ENCODE measurements at regions not wholly inside any gene's neighbourhood (a gene's known extent, or its start where the extent isn't known, plus 50 kb on each side); places are given as distances from the start of the nearest gene placed in this dataset.

- FAIRE-seq (no peak), DNase-seq (ENCODE audit: low read depth in 1 of 2, low spot score in 2 of 2) (no peak)
- Histone ChIP-seq H3K4me1 (replicated peaks in 1 of 4; ENCODE audit: control insufficient read depth in 3 of 4, insufficient read depth in 4 of 4, low read length in 3 of 4) (no peaks in the 10 kb centered on the region), H3K18ac (ENCODE audit: extremely low read depth, low read length) (no peak overlapping the region), H4K20me1 (replicated peaks in 1 of 2; ENCODE audit: control insufficient read depth in 1 of 2, insufficient read depth in 2 of 2, low read length in 2 of 2) (no peaks in the 10 kb centered on the region), H4K8ac (ENCODE audit: extremely low read depth, insufficient read depth, low read length) (no peak overlapping the region), H2BK15ac (ENCODE audit: low read length) (no peak overlapping the region), H3K79me2 (ENCODE audit: control insufficient read depth in 1 of 2, insufficient read depth in 2 of 2, low read length in 2 of 2) (no peaks in the 10 kb centered on the region), H3K56ac (replicated peaks; ENCODE audit: insufficient read length, low read depth, low read length) (no peak overlapping the region), H3K36me3 (ENCODE audit: control insufficient read depth in 2 of 4, insufficient read depth in 4 of 4, low read length in 3 of 4) (no peaks in the 10 kb centered on the region), H2BK12ac (ENCODE audit: low read depth, low read length) (no peak overlapping the region), H3K14ac (ENCODE audit: insufficient read length) (no peak overlapping the region), H2AK5ac (ENCODE audit: low read depth, low read length) (no peak overlapping the region), H3K9ac (replicated peaks in 1 of 4; ENCODE audit: extremely low read depth in 1 of 4, low read depth in 3 of 4, low read length in 3 of 4) (no peak overlapping the region), H3K27ac (ENCODE audit: low read depth, low read length) (no peak overlapping the region), H3K4me2 (ENCODE audit: insufficient read depth in 1 of 2, low read depth in 2 of 2, low read length in 2 of 2) (no peak overlapping the region), H3K79me1 (ENCODE audit: low read depth, low read length) (no peaks in the 10 kb centered on the region), H2AFZ (ENCODE audit: low read length) (no peak overlapping the region), H3K23ac (ENCODE audit: insufficient read length) (no peak overlapping the region), H4K5ac (ENCODE audit: insufficient read length, low read depth, low read length) (no peak overlapping the region), H3K27me3 (replicated peaks in 1 of 4; ENCODE audit: control insufficient read depth in 3 of 4, extremely low read depth in 1 of 4, insufficient read depth in 3 of 4, low read length in 3 of 4) (no peaks in the 10 kb centered on the region), H2BK120ac (replicated peaks; ENCODE audit: low read depth, low read length) (no peak overlapping the region), H3K23me2 (ENCODE audit: low read depth, low read length) (no peaks in the 10 kb centered on the region), H4K91ac (replicated peaks; ENCODE audit: insufficient read length, low read length) (no peak overlapping the region), H3K9me3 (ENCODE audit: insufficient read depth in 2 of 2, low read depth in 1 of 2, low read length in 1 of 2) (no peaks in the 10 kb centered on the region), H3K4ac (replicated peaks; ENCODE audit: insufficient read length, low read depth, low read length) (no peak overlapping the region), H2BK20ac (ENCODE audit: low read length) (no peak overlapping the region), H3K4me3 (ENCODE audit: extremely low read depth in 1 of 4, insufficient read depth in 2 of 4, low read depth in 3 of 4, low read length in 4 of 4) (no peak overlapping the region), H2BK5ac (ENCODE audit: low read depth, low read length) (no peak overlapping the region)
- POLR2A ChIA-PET (ENCODE audit: partially characterized antibody): no interaction called here
- 95% methylated on average over 2 of the region's 2 CpGs; no CpG with 5 or more reads in 1 of the 2 experiments for WGBS, 2 experiments (ENCODE audit: extremely low coverage in 1 of 2, insufficient coverage in 1 of 2, insufficient read length in 1 of 2, insufficient replicate concordance in 2 of 2, low coverage in 1 of 2, low lambda C conversion rate in 2 of 2, missing lambda C conversion rate in 1 of 2)
- CTCF ChIA-PET (ENCODE audit: partially characterized antibody): interaction anchor here (2.5 kb wide), 1 partner anchor 16 kb away, joined by 8 read pairs; no protein-coding TSS in a partner anchor
- TF ChIP-seq JUND (IDR thresholded peaks at IDR 0.05; ENCODE audit: low read length) (no peak), USF2 (IDR thresholded peaks at IDR 0.05; ENCODE audit: low read length) (no peak), POLR2AphosphoS5 (IDR thresholded peaks at IDR 0.05; ENCODE audit: low read depth, low read length) (no peak), RXRA (IDR thresholded peaks at IDR 0.05; ENCODE audit: insufficient read depth, low read depth, low read length) (no peak), RAD21 (IDR thresholded peaks at IDR 0.05 in 1 of 2, conservative IDR thresholded peaks at IDR 0.05 in 1 of 2; ENCODE audit: low read depth in 2 of 2, low read length in 2 of 2) (no peak)
These were observed 139.5 kb upstream of the LRP1B start for GRCh38 chr2:142270291-142270690.

Measured in H1 (cell line).